NCI-H2081 treated with DMSO at 0.1 percent for 48 hours (cell line): ENCODE measurements at regions not wholly inside any gene's neighbourhood (a gene's known extent, or its start where the extent isn't known, plus 50 kb on each side); places are given as distances from the start of the nearest gene placed in this dataset.

Experiments
- DNase-seq: peaks from one replicate; lab custom pipeline; 2025; lab: John Stamatoyannopoulos, UW

DNA sequence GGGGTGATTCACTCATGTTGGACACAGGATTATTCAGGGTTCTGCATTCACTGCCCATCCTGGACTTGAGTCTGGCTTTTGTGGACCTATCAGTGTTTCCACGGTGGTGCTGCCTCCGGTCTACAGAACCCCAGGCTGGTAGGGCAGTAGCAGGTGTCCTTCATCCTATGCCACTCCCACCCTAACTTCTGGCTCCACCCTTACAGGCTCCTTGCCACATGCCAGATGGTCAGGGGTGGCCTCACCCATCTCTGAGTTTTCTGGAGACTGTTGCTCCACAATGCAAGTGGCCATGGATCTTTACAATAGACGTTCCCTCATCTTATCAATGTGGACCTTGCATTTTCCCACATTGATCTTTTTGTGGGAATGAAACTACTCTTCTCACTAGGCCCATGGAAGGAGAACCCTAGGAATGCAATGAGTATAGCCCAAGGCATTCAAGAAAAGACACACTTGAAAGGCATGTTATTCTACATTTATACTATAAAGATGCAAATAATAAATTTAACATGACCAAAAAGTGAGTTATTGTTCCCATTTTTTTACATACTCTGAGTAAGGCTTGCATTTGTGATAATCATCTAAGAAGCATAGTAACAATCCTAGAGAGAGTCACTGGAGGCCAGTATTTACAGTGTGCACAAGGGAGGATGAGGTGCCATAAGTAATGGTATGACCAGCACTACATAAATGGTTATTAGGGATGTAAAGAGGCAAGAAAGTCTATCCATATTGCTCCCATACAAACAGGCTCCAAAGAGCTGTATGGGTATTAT, 57.4 kb upstream of the ADO start:
- DNase-seq, result no peak

DNA sequence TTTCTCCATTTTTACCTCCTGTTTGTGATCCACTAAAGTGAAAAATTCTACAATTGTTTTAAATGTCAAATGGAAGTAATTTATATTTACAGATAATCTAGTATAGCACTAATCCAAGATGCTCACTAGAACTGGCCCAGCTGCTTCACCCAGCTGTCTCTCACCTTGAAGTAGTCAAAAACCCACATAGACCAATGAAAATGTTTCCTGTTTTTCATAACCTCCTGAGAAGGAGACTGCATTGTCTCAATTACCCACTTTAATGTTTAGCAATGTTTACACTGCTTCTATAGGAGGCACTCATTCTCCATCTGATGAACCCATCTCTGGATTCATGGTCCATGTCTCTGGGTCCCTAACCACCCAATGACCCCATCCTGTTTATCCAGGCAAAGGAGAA, 56.1 kb upstream of the ADO start:
- no peak for DNase-seq

- no peak for DNase-seq
Observed at GRCh38 chr10:62749093-62749683, 55.3 kb upstream of the ADO start.
